B cell (primary cell): ENCODE measurements at regions not wholly inside any gene's neighbourhood (a gene's known extent, or its start where the extent isn't known, plus 50 kb on each side); places are given as distances from the start of the nearest gene placed in this dataset.

Experiments used
- EZH2 ChIP-seq: IDR thresholded peaks from 2 replicates; pipeline ENCODE4 v1.6.1; 2012; ENCODE audit warnings: borderline replicate concordance, low read depth, mild to moderate bottlenecking, moderate library complexity, low read length; ENCODE audit not compliant: insufficient read depth, poor library complexity, severe bottlenecking
- TF ChIP-seq, protein P1 (sequence below): fragments of 200-600 bp; IDR thresholded peaks from one replicate; pipeline ENCODE4 v1.8.0; 2022; ENCODE audit warnings: antibody characterized with exemption, mild to moderate bottlenecking

DNA sequence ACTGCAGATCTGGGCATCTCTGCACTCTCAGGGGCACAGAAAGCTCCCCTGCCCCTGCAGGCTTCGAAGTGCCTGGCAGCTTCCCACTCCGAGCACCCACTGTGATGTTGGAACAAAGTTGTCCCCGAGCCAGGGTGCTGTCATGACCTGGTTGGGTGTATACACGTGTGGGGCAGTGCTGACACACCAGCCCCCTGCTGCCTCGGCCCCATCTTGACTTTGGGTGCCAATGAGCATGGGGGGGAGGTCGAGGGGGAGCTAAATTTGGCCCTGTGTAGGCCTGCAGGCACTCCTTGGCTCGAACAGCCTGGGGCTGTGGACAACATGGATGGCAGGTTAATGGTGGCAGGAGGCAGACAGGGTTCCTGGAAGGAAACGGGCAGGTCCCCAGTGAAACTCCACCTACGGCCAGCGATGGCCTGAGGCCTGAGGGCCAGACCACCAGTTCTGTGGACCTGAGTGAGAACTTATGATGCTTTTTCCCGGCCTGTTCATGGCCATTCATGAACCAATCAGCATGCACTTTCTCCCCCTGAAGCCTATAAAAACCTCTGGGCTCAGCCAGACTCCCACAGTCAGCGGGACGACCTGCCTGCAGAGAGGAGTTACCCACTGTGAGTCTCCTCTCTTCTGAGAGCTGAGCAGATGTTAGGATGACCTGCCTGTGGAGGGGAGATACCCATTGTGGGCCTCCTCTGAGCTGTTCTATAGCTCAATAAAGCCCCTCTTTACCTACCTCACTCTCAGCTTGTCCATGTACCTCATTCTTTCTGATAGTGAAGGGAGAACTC is 1029.1 kb upstream of the GBE1 start:
- TF ChIP-seq, protein P1, sequence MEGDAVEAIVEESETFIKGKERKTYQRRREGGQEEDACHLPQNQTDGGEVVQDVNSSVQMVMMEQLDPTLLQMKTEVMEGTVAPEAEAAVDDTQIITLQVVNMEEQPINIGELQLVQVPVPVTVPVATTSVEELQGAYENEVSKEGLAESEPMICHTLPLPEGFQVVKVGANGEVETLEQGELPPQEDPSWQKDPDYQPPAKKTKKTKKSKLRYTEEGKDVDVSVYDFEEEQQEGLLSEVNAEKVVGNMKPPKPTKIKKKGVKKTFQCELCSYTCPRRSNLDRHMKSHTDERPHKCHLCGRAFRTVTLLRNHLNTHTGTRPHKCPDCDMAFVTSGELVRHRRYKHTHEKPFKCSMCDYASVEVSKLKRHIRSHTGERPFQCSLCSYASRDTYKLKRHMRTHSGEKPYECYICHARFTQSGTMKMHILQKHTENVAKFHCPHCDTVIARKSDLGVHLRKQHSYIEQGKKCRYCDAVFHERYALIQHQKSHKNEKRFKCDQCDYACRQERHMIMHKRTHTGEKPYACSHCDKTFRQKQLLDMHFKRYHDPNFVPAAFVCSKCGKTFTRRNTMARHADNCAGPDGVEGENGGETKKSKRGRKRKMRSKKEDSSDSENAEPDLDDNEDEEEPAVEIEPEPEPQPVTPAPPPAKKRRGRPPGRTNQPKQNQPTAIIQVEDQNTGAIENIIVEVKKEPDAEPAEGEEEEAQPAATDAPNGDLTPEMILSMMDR = no peak
- TF ChIP-seq EZH2 = no peak
